GM12878 (cell line): ENCODE measurements at regions not wholly inside any gene's neighbourhood (a gene's known extent, or its start where the extent isn't known, plus 50 kb on each side); places are given as distances from the start of the nearest gene placed in this dataset.

Experiments used
- ATAC-seq: fragments of 200-7000 bp; cut with Tn5 transposase; 3 replicates; pipeline ENCODE4 v1.9.1; 2020; ENCODE audit warnings: mild to moderate bottlenecking, moderate library complexity
- BruUV-seq: library from RNA; stranded (reverse); fragments of 400-500 nt; replicated peaks from 2 replicates; lab custom pipeline; 2021; lab: Mats Ljungman, UMichigan
- CTCF ChIA-PET: fragments of 300-600 bp; sonication (Branson Sonifier 250); formaldehyde crosslinking; extraction: SDS; loops from one replicate; lab custom pipeline; 2021; ENCODE audit warnings: inconsistent platforms; lab: Yijun Ruan, JAX
- POLR2A ChIA-PET: fragments of 350-600 bp; formaldehyde crosslinking; extraction: SDS; loops from one replicate; lab custom pipeline; 2021; ENCODE audit warnings: inconsistent platforms; lab: Charles Lee
- RAD21 ChIA-PET: fragments of 300-600 bp; sonication (Branson Sonifier 250); formaldehyde crosslinking; loops from one replicate; lab custom pipeline; 2023; ENCODE audit warnings: antibody characterized with exemption; ENCODE audit not compliant: unreplicated experiment; lab: Charles Lee
- SMC1A ChIA-PET: fragments of 300-600 bp; sonication (Branson Sonifier 250); formaldehyde crosslinking; loops from one replicate; lab custom pipeline; 2023; ENCODE audit not compliant: unreplicated experiment, uncharacterized antibody; lab: Charles Lee
- DNase-seq: peaks from one replicate; pipeline ENCODE4 v3.0.0-alpha.2; 2011; ENCODE audit warnings: low read depth, low spot score
- FAIRE-seq: peaks from 3 replicates; lab custom pipeline; 2011; peaks lifted over from hg19 to GRCh38; lab: Jason Lieb, UNC
- H2AFZ ChIP-seq: 2 replicates; pipeline ENCODE4 v1.6.0; 2011; ENCODE audit warnings: low read depth, low read length, control low read depth; ENCODE audit not compliant: control insufficient read depth
- H3K27ac ChIP-seq: 2 replicates; pipeline ENCODE4 v1.5.1; 2011; ENCODE audit warnings: control low read depth; ENCODE audit not compliant: control insufficient read depth, insufficient read depth
- H3K27me3 ChIP-seq, 2 experiments: replicated peaks in 1 of 2; 2 replicates each; pipeline versions ENCODE4 v1.6.0 to v1.6.1; 2011; ENCODE audit warnings: low read length in 1 of 2; ENCODE audit not compliant: control insufficient read depth in 2 of 2, insufficient read depth in 2 of 2
- H3K36me3 ChIP-seq, 2 experiments: 2 replicates each; pipeline ENCODE4 v1.5.1; 2011; ENCODE audit warnings: low read length in 1 of 2; ENCODE audit not compliant: control insufficient read depth in 2 of 2, insufficient read depth in 2 of 2
- H3K4me1 ChIP-seq: 2 replicates; pipeline ENCODE4 v1.6.1; 2011; ENCODE audit warnings: mild to moderate bottlenecking, low read length, moderate library complexity, mixed read lengths; ENCODE audit not compliant: control insufficient read depth, insufficient read depth
- H3K4me2 ChIP-seq: 2 replicates; pipeline ENCODE4 v1.6.0; 2011; ENCODE audit warnings: control low read depth; ENCODE audit not compliant: control insufficient read depth, insufficient read depth
- H3K4me3 ChIP-seq: fragments of 200-600 bp; sonication (generic); 2 replicates; pipeline ENCODE4 v1.5.1; 2016
- H3K79me2 ChIP-seq: 2 replicates; pipeline ENCODE4 v1.6.0; 2011; ENCODE audit warnings: low read length; ENCODE audit not compliant: control insufficient read depth, insufficient read depth
- H3K9ac ChIP-seq: 2 replicates; pipeline ENCODE4 v1.8.0; 2011; ENCODE audit warnings: low read length, control low read depth, mixed read lengths; ENCODE audit not compliant: control insufficient read depth, insufficient read depth
- H3K9me3 ChIP-seq: replicated peaks from 3 replicates; pipeline ENCODE4 v1.5.1; 2011; ENCODE audit warnings: mild to moderate bottlenecking, low read length; ENCODE audit not compliant: control insufficient read depth, insufficient read depth
- H4K20me1 ChIP-seq: 2 replicates; pipeline ENCODE4 v1.6.0; 2011; ENCODE audit not compliant: control insufficient read depth, insufficient read depth
- BMI1 ChIP-seq: fragments of 450-650 bp; IDR thresholded peaks from 2 replicates; pipeline ENCODE4 v1.6.1; 2016; ENCODE audit warnings: mild to moderate bottlenecking, moderate library complexity, borderline replicate concordance
- CBX5 ChIP-seq: sonication (generic); IDR thresholded peaks from 2 replicates; pipeline ENCODE4 v1.6.1; 2016; ENCODE audit warnings: low read depth, moderate library complexity, mild to moderate bottlenecking, inconsistent platforms
- EP300 ChIP-seq, 2 experiments: fragments of 150-350 bp in 1 of 2; IDR thresholded peaks; 2 replicates each; pipeline ENCODE4 v1.6.1; 2011 to 2012; ENCODE audit warnings: low read depth in 2 of 2, low read length in 2 of 2, borderline replicate concordance in 1 of 2, improper control_type of control experiment in 1 of 2, inconsistent platforms in 1 of 2; ENCODE audit not compliant: control insufficient read depth in 1 of 2
- HDAC2 ChIP-seq: fragments of 200-600 bp; sonication (generic); IDR thresholded peaks from 2 replicates; pipeline ENCODE4 v1.6.1; 2017
- IRF4 ChIP-seq: IDR thresholded peaks from 2 replicates; pipeline ENCODE4 v1.6.1; 2011; ENCODE audit warnings: low read depth, low read length
- PML ChIP-seq: IDR thresholded peaks from 2 replicates; pipeline ENCODE4 v1.6.1; 2012; ENCODE audit warnings: low read length, inconsistent platforms
- RELA ChIP-seq: fragments of 450-650 bp; IDR thresholded peaks from 2 replicates; pipeline ENCODE4 v1.8.0; 2014; ENCODE audit warnings: borderline replicate concordance; ENCODE audit not compliant: partially characterized antibody
- REST ChIP-seq: IDR thresholded peaks from 2 replicates; pipeline ENCODE4 v1.6.1; 2012; ENCODE audit warnings: mild to moderate bottlenecking, low read depth, low read length
- SP1 ChIP-seq: IDR thresholded peaks from one replicate; pipeline ENCODE4 v1.6.1; 2011; ENCODE audit warnings: low read depth, low read length
- TCF12 ChIP-seq: IDR thresholded peaks from 2 replicates; pipeline ENCODE4 v1.6.1; 2011; ENCODE audit warnings: low read depth, mild to moderate bottlenecking, low read length
- YY1 ChIP-seq: IDR thresholded peaks from 2 replicates; pipeline ENCODE4 v1.6.1; 2011; ENCODE audit warnings: low read depth, mild to moderate bottlenecking, low read length
- ZBTB4 ChIP-seq: fragments of 450-650 bp; formaldehyde crosslinking; IDR thresholded peaks from 2 replicates; pipeline ENCODE4 v1.4.0; 2022; ENCODE audit warnings: mild to moderate bottlenecking, moderate library complexity
- ZBTB40 ChIP-seq: fragments of 450-650 bp; IDR thresholded peaks from 2 replicates; pipeline ENCODE4 v1.6.1; 2016; ENCODE audit warnings: mild to moderate bottlenecking, moderate library complexity, borderline replicate concordance
- WGBS: methylation state at CpG from one replicate; pipeline ENCODE4 v1.1.6; 2016; ENCODE audit warnings: low lambda C conversion rate; ENCODE audit not compliant: insufficient replicate concordance, insufficient coverage; ENCODE audit errors: missing lambda C conversion rate; 5-methylcytosine and 5-hydroxymethylcytosine counted together
- in situ Hi-C: fragments of 300-500 bp; cut with MboI; formaldehyde crosslinking; loops from 9 replicates; pipeline ENCODE4 v1.14.3; 2018; ENCODE audit warnings: mixed read lengths
- intact Hi-C: fragments of 100-400 bp; cut with micrococcal nuclease; formaldehyde crosslinking; loops from one replicate; pipeline ENCODE4 v1.14.2; 2022; ENCODE audit not compliant: unreplicated experiment

GRCh38 chr1:182119631-182120030 lies 58.1 kb upstream of the ZNF648 start:
- Histone ChIP-seq H3K4me2 (no peak overlapping the region), H3K79me2 (no peaks in the 10 kb centered on the region), H3K4me3 (no peak overlapping the region), H3K36me3 (no peaks in the 10 kb centered on the region), H4K20me1 (no peaks in the 10 kb centered on the region), H3K27ac (no peak overlapping the region), H3K27me3 (peaks cover 0 to 5% of the 10 kb centered on the region in 2 experiments; a peak in 3 of 4 replicates), H3K9ac (no peak overlapping the region), H3K4me1 (no peaks in the 10 kb centered on the region), H3K9me3 (no peaks in the 10 kb centered on the region), H2AFZ (no peak overlapping the region)
- ChIA-PET RAD21 (no interaction called here), SMC1A (interaction anchor here (0.7 kb wide), 1 partner anchor 381 kb away, joined by 3 read pairs; no protein-coding TSS in a partner anchor), POLR2A (no interaction called here), CTCF (interaction anchor here (0.7 kb wide), 1 partner anchor 24 kb away, joined by 3 read pairs; no protein-coding TSS in a partner anchor)
- no TSS peak for BruUV-seq
- 19% methylated on average over 5 of the region's 7 CpGs for WGBS
- FAIRE-seq (no peak), DNase-seq (no peak), ATAC-seq (no peak)
- intact Hi-C loops, result no loop called here
- in situ Hi-C loops, result no loop called here
- no peak for TF ChIP-seq SP1
- no peak for TF ChIP-seq ZBTB4 (CRISPR knock-in tag)
- TF ChIP-seq CBX5, result no peak
- TF ChIP-seq HDAC2, result no peak
- TF ChIP-seq RELA, result no peak
- no peak for TF ChIP-seq EP300 (IDR thresholded peaks at IDR 0.05; ENCODE audit: borderline replicate concordance in 1 of 2, control insufficient read depth in 1 of 2, low read depth in 2 of 2, low read length in 2 of 2)
- TF ChIP-seq YY1, result no peak
- no peak for TF ChIP-seq IRF4
- TF ChIP-seq ZBTB40, result no peak
- no peak for TF ChIP-seq TCF12
- no peak for TF ChIP-seq BMI1
- TF ChIP-seq PML, result no peak
- no peak for TF ChIP-seq REST
